ENCODE measurements at regions not wholly inside any gene's neighbourhood (a gene's known extent, or its start where the extent isn't known, plus 50 kb on each side); places are given as distances from the start of the nearest gene placed in this dataset.

DNA sequence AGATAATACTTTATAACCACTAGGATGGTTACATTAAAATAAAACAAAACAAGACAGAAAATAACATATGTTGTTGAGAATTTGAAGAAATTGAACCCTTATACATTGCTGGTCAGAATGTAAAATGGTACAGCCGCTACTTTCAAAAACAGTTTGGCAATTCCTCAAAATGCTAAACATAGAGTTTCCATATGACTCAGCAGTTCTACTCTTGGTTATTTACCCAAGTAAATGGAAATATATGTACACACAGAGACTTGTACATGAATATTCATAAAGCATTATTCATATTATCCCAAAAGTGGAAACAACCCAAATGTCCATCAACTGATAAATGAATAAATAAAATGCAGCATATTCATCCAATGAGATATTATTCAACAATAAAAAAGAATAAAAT is 92.5 kb upstream of the LRATD1 start:
- Histone ChIP-seq H3K4me1 (ENCODE audit: insufficient read depth, poor library complexity, severe bottlenecking) (peaks cover 8% of the 10 kb centered on the region), H3K9me3 (ENCODE audit: severe bottlenecking) (no peaks in the 10 kb centered on the region), H3K27me3 (ENCODE audit: insufficient read depth, poor library complexity, severe bottlenecking) (no peaks in the 10 kb centered on the region), H3K4me3 (ENCODE audit: severe bottlenecking) (no peak overlapping the region), H3K36me3 (ENCODE audit: low read depth) (no peaks in the 10 kb centered on the region), H3K27ac (ENCODE audit: poor library complexity, severe bottlenecking) (no peak overlapping the region)
- ATAC-seq (ENCODE audit: low read depth), result no peak
- TF ChIP-seq, protein P1, sequence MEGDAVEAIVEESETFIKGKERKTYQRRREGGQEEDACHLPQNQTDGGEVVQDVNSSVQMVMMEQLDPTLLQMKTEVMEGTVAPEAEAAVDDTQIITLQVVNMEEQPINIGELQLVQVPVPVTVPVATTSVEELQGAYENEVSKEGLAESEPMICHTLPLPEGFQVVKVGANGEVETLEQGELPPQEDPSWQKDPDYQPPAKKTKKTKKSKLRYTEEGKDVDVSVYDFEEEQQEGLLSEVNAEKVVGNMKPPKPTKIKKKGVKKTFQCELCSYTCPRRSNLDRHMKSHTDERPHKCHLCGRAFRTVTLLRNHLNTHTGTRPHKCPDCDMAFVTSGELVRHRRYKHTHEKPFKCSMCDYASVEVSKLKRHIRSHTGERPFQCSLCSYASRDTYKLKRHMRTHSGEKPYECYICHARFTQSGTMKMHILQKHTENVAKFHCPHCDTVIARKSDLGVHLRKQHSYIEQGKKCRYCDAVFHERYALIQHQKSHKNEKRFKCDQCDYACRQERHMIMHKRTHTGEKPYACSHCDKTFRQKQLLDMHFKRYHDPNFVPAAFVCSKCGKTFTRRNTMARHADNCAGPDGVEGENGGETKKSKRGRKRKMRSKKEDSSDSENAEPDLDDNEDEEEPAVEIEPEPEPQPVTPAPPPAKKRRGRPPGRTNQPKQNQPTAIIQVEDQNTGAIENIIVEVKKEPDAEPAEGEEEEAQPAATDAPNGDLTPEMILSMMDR (IDR thresholded peaks at IDR 0.05; ENCODE audit: poor library complexity, severe bottlenecking), result no peak
- no peak for DNase-seq (ENCODE audit: low spot score)

DNA sequence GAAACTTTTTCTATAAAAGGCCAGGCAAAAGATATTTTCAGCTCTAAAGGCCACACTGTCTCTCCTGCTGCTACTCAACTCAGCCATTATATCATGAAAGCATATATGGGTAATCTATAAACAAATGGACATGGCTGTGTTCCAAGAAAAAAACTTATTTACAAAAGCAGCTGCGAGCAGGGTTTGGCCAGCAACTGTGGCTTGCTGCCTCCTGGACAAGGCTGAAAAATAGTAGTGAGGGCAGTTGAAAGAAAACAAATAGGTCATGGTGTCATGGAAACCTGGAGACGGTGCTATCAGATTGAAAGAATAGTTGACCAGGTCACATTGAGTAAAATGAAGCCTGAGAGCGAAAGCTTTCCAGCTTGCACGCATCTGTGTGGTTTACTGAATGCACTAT is 89.2 kb upstream of the LRATD1 start:
- ATAC-seq (ENCODE audit: low read depth) (no peak), DNase-seq (ENCODE audit: low spot score) (no peak)
- no peaks in the 10 kb centered on the region for H3K36me3 ChIP-seq (ENCODE audit: low read depth)
- TF ChIP-seq, protein P1 (IDR thresholded peaks at IDR 0.05; ENCODE audit: poor library complexity, severe bottlenecking), result no peak
- H3K9me3 ChIP-seq (ENCODE audit: severe bottlenecking), result no peaks in the 10 kb centered on the region
- H3K27ac ChIP-seq (ENCODE audit: poor library complexity, severe bottlenecking), result no peak overlapping the region
- no peak overlapping the region for H3K4me3 ChIP-seq (ENCODE audit: severe bottlenecking)
- no peaks in the 10 kb centered on the region for H3K27me3 ChIP-seq (ENCODE audit: insufficient read depth, poor library complexity, severe bottlenecking)
- no peaks in the 10 kb centered on the region for H3K4me1 ChIP-seq (ENCODE audit: insufficient read depth, poor library complexity, severe bottlenecking)

DNA sequence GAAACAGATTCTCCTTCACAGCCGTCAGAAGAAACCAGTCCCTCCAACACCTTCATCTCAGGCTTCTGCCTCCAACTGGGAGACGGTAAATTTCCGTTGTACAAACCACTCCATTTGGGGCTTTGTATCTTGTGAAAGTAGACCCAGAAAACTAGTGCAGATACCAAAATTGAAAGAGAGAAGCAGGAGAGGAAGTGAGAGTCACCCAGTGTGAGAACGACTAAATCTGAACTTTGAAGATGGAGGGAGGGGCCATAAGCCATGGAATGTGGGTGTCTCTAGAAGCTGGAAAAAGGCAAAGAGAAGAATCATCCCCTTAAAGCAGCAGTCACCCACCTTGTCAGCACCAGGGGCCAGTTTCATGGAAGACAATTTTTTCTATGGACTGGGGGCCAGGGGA is 88.3 kb upstream of the LRATD1 start:
- no peaks in the 10 kb centered on the region for H3K36me3 ChIP-seq (ENCODE audit: low read depth)
- no peak overlapping the region for H3K27ac ChIP-seq (ENCODE audit: poor library complexity, severe bottlenecking)
- H3K4me1 ChIP-seq (ENCODE audit: insufficient read depth, poor library complexity, severe bottlenecking), result no peaks in the 10 kb centered on the region
- DNase-seq (ENCODE audit: low spot score), result no peak
- TF ChIP-seq, protein P1 (IDR thresholded peaks at IDR 0.05; ENCODE audit: poor library complexity, severe bottlenecking), result no peak
- H3K4me3 ChIP-seq (ENCODE audit: severe bottlenecking), result no peak overlapping the region
- no peaks in the 10 kb centered on the region for H3K27me3 ChIP-seq (ENCODE audit: insufficient read depth, poor library complexity, severe bottlenecking)
- no peaks in the 10 kb centered on the region for H3K9me3 ChIP-seq (ENCODE audit: severe bottlenecking)
- ATAC-seq (ENCODE audit: low read depth), result no peak

DNA sequence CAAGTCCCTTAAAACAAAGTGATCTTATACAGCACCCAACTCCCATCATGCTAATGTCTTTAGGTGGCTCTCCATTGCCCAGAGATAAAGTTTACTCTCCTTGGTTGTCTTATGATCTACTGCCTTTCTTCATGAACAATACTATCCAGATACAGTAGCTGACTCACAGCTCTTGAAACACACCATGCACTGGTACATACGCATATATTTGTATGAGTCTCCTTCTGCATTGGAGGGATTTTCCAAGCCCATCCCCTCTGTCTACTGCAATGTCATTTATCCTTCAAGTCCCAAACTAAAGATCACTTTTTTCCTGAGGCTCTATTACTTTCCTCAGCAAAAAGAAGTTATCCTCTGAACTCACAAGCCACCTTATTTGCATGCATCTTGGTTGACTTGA is 84.7 kb upstream of the LRATD1 start:
- Histone ChIP-seq H3K27ac (ENCODE audit: poor library complexity, severe bottlenecking) (no peak overlapping the region), H3K27me3 (ENCODE audit: insufficient read depth, poor library complexity, severe bottlenecking) (no peaks in the 10 kb centered on the region), H3K36me3 (ENCODE audit: low read depth) (no peaks in the 10 kb centered on the region), H3K4me1 (ENCODE audit: insufficient read depth, poor library complexity, severe bottlenecking) (no peaks in the 10 kb centered on the region), H3K9me3 (ENCODE audit: severe bottlenecking) (no peaks in the 10 kb centered on the region), H3K4me3 (ENCODE audit: severe bottlenecking) (no peak overlapping the region)
- ATAC-seq (ENCODE audit: low read depth) (no peak), DNase-seq (ENCODE audit: low spot score) (no peak)
- TF ChIP-seq, protein P1 (IDR thresholded peaks at IDR 0.05; ENCODE audit: poor library complexity, severe bottlenecking), result no peak

DNA sequence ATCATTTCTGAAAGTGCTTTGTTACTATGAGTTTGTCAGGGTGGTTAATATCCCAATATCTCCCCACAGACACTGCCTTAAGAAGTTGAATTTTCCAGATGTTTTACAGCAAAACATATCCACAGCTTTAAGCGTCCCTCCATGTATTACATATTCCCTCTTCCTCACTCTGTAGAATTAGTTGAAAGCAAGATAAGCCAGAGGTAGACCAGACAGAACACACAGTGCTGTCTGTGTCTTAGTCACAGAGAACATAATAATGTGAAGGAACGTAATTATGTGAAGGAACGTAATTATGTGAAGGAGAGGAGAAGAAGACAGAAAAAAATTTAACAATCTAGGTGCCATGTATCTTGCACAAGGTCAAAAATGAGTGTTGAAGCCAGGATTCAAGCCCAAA is 81.9 kb upstream of the LRATD1 start:
- TF ChIP-seq, protein P1 (IDR thresholded peaks at IDR 0.05; ENCODE audit: poor library complexity, severe bottlenecking), result no peak
- Histone ChIP-seq H3K9me3 (ENCODE audit: severe bottlenecking) (no peaks in the 10 kb centered on the region), H3K4me3 (ENCODE audit: severe bottlenecking) (no peak overlapping the region), H3K27ac (ENCODE audit: poor library complexity, severe bottlenecking) (no peak overlapping the region), H3K36me3 (ENCODE audit: low read depth) (no peaks in the 10 kb centered on the region), H3K27me3 (ENCODE audit: insufficient read depth, poor library complexity, severe bottlenecking) (no peaks in the 10 kb centered on the region), H3K4me1 (ENCODE audit: insufficient read depth, poor library complexity, severe bottlenecking) (no peaks in the 10 kb centered on the region)
- DNase-seq (ENCODE audit: low spot score), result no peak
- no peak for ATAC-seq (ENCODE audit: low read depth)

Measured in RWPE2 (cell line).